ENCODE measurements at regions not wholly inside any gene's neighbourhood (a gene's known extent, or its start where the extent isn't known, plus 50 kb on each side); places are given as distances from the start of the nearest gene placed in this dataset.

DNA sequence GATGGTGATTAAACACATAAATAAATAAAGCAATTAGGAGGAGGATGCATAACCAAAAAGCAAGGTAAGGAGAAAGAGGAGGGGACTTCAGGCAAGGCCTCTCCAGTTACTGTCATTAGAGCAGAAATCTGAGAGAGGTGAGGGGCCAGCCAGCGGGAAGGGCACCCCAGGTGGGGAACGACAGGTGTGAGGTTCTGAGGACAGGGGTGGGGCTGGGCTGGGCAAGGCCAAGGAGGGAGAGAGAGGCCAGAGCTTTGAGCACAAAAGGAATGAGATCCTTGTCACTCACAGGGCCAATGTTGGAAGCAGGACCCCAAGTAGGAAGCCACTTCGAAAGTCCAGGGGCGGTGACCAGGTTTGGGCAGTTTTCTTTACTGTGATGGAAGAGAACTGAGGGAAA lies 182.2 kb upstream of the RAB4A start:
- no peak for DNase-seq
- peaks cover 0 to 2% of the 10 kb centered on the region in 2 donors for H3K9me3 Mint-ChIP-seq
- H3K27me3 Mint-ChIP-seq: peaks cover 19 to 27% of the 10 kb centered on the region in 2 donors
- no peaks in the 10 kb centered on the region for H3K36me3 Mint-ChIP-seq (ENCODE audit: insufficient read depth)
- no peak overlapping the region for H3K4me3 Mint-ChIP-seq
- H3K4me1 Mint-ChIP-seq (ENCODE audit: low read depth in 2 of 2): peaks cover 7 to 10% of the 10 kb centered on the region in 2 donors
- ATAC-seq (replicated peaks): no peak
- no peak overlapping the region for H3K27ac Mint-ChIP-seq

DNA sequence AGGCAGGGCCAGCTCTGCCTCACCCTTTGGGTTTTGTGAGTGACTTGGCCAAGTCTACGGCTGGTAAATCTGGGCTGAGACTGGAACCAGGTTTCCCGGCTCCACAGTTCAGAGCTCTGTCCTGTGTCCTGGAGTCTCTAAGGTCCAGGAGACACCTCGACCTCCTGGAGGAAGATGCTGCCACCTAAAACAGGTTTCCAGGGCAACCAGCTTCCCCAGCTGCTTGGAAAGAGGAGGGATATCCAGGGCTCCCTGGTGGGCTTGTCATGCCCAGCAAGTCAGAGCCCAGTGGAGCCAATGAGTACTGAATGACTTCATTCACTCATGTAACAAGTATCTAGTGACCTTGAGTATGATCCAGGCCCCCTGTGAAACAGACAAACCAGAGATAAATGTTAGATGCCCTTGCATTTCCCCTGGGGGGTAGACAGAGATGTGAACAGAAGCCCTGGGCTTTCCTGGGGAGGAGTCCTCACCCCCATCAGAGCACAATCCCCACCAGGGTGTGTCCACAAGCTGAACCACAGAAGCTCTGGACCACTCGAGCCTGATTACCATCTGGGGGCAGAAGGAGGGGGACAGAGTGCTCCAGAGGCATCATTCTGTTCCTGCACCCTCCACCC lies 181.2 kb upstream of the RAB4A start:
- no peak overlapping the region for H3K27ac Mint-ChIP-seq
- H3K36me3 Mint-ChIP-seq (ENCODE audit: insufficient read depth): no peaks in the 10 kb centered on the region
- peaks cover 19 to 24% of the 10 kb centered on the region in 2 donors for H3K27me3 Mint-ChIP-seq
- DNase-seq (no peak), ATAC-seq (replicated peaks) (no peak)
- H3K4me3 Mint-ChIP-seq: no peak overlapping the region
- peaks cover 7 to 10% of the 10 kb centered on the region in 2 donors for H3K4me1 Mint-ChIP-seq (ENCODE audit: low read depth in 2 of 2)
- H3K9me3 Mint-ChIP-seq: no peaks in the 10 kb centered on the region

DNA sequence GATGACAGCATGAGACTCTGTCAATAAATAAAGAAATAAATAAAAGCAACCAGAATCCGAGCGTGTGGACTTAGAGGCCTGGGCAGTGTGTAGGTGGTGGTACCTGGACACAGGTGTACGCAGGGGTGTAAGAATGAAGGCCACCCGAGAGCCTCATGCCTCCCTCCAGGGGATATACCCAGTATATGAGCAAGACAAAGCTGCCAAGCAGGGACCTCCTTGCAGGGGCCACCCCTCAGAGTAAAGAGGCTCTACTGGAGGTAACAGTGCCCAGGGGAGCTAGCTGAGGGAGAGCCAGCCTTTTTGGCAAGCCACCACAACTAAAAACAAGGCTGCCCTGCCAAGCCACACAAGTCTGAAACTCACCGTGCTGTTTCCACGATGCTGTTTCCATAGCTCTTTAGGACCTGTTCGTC lies 179.2 kb upstream of the RAB4A start:
- H3K27ac Mint-ChIP-seq: peak overlapping the region in 1 of 2 donors; percentile 13
- ATAC-seq (replicated peaks): no peak
- H3K27me3 Mint-ChIP-seq: peaks cover 4 to 8% of the 10 kb centered on the region in 2 donors
- H3K4me1 Mint-ChIP-seq (ENCODE audit: low read depth in 2 of 2): peaks cover 7 to 8% of the 10 kb centered on the region in 2 donors
- no peaks in the 10 kb centered on the region for H3K36me3 Mint-ChIP-seq (ENCODE audit: insufficient read depth)
- H3K4me3 Mint-ChIP-seq: no peak overlapping the region
- no peak for DNase-seq
- H3K9me3 Mint-ChIP-seq: no peaks in the 10 kb centered on the region

DNA sequence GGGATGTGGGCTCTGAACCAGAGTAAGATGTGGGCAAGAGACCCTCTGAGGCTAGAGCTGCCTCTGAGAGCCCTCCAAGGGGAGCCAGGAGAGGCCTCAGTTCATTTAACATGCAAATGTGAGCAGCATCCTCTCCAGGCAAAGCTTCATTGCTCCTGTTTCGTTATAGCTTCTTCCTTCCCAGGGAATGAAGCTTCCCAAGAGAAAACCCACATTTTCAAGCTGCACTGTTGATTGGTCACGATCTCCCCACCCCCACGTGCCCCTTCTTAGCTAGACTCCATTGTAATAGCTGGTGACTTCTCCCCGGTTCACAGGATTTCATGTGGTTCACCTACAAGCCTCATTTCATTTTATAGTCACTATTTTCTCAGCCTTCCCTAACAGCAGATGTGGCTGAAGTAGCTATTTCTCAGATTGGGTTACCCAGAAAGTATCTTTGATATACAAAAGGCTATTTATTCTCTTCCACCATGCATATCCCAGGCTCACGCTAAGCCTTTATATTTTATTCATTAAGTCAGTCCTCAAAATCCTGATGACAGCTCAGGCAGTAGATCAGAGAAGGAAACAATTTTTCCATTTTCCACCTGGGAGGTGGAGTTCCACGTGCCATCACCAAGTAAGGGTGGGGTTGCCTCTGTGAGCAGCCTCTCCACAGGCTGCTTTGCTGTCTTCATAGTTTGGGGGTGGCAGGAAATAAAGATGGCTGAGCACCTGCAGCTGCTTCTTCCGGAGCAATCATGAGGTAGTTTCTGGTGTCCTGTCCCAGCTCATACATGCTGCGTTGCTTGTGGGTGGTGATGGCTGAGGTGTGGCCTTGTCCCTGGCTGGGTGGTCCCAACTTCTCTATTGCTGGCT lies 178.3 kb upstream of the RAB4A start:
- no peaks in the 10 kb centered on the region for H3K9me3 Mint-ChIP-seq
- ATAC-seq (replicated peaks): no peak
- peak overlapping the region in 1 of 2 donors; percentile 85 for H3K27ac Mint-ChIP-seq
- H3K4me3 Mint-ChIP-seq: no peak overlapping the region
- H3K4me1 Mint-ChIP-seq (ENCODE audit: low read depth in 2 of 2): peaks cover 7 to 8% of the 10 kb centered on the region in 2 donors
- no peak for DNase-seq
- no peaks in the 10 kb centered on the region for H3K36me3 Mint-ChIP-seq (ENCODE audit: insufficient read depth)
- H3K27me3 Mint-ChIP-seq: peaks cover 0 to 5% of the 10 kb centered on the region in 2 donors

DNA sequence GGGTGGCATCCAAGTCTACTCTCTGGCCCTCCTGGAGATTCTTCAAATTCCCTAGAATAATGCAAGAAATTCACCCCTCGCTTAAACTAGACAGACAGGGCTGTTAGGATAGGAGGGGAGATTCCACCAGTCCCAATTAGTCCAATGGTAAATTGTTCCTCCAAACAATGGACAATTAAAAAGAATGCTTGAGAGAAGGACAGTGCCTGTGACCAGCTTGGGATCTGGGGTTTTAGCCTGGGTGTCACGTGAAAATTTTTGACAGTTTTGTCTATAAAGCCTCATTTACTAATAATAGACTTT lies 177.7 kb upstream of the RAB4A start:
- peaks cover 0 to 5% of the 10 kb centered on the region in 2 donors for H3K27me3 Mint-ChIP-seq
- H3K4me1 Mint-ChIP-seq (ENCODE audit: low read depth in 2 of 2): peaks cover 7 to 8% of the 10 kb centered on the region in 2 donors
- DNase-seq: no peak
- no peak for ATAC-seq (replicated peaks)
- no peaks in the 10 kb centered on the region for H3K9me3 Mint-ChIP-seq
- no peaks in the 10 kb centered on the region for H3K36me3 Mint-ChIP-seq (ENCODE audit: insufficient read depth)
- peak overlapping the region in 1 of 2 donors; percentile 85 for H3K27ac Mint-ChIP-seq
- no peak overlapping the region for H3K4me3 Mint-ChIP-seq

DNA sequence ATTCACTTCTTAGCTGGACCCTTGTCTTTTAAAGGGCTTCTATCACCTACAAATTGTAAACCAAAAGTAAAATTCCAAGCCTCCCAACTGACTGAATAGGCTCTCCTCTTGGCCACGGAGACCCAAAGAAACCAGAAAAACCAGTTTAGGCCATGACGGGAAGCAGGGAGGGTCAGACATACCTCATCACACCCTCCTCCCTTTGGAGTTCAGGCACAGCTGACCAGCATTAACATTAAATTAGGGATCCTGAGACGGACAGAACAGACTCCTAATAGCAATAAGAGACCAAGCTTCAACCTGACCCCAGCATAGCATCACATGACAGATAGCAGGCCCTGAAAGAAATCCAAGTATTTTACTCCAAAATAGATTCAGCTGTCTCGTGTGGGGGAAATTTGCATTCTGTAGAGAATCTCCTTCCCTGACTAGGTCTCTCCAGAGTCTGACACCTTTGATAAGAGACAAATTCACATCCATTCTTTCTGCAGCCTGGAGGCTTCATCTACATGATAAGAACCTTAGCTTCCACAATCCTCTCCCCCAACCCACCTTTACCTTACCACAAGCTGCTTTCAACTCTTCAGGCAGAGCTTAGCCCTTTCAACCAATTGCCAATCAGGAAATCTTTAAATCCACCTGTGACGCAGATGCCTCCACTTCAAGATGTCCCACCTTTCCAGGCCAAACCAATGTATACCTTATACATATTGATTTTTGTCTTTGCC lies 177.1 kb upstream of the RAB4A start:
- peaks cover 7 to 8% of the 10 kb centered on the region in 2 donors for H3K4me1 Mint-ChIP-seq (ENCODE audit: low read depth in 2 of 2)
- H3K36me3 Mint-ChIP-seq (ENCODE audit: insufficient read depth): no peaks in the 10 kb centered on the region
- H3K4me3 Mint-ChIP-seq: no peak overlapping the region
- H3K27ac Mint-ChIP-seq: no peak overlapping the region
- ATAC-seq (replicated peaks): no peak
- DNase-seq: no peak
- H3K27me3 Mint-ChIP-seq: no peaks in the 10 kb centered on the region
- H3K9me3 Mint-ChIP-seq: no peaks in the 10 kb centered on the region

DNA sequence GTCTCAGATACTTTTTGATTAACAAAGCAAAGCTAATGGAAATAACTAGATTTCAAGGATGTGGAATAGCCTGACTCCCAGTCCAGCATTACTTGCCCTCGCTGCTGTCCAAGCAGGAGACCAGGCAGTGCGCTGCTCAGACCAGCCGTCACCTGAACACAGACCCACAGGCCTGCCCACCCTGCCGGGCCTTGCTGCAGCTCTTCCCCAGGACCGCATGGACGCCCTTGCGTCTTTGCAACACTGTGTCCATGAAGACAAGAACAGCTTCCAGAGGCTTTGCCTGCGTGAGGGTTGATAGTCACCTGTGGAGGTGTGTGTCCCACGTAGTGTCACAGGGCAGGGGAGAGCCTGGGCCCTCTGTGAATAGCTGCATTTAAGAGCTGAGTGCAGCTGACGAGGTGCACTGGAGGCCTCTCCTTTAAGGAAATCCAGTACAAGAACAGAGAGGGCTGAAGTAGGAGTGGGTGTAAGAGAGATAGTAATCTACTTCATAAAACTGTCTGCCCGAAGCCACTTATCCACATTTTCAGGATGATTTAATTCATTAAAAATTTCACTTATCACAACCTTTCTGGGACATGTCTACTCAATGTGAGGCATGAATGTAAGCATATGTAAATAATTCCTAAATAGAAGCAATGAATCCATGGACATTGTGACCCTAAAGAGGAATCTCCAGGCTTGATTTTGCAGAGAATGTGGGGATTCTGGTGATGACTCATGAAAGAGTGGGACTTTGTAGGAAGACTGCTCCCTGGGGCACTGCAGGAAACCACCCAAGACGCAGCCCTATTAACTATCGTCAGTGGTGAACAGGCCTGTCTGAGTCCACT lies 176.2 kb upstream of the RAB4A start:
- Mint-ChIP-seq H3K36me3 (ENCODE audit: insufficient read depth) (no peaks in the 10 kb centered on the region), H3K4me3 (no peak overlapping the region), H3K4me1 (ENCODE audit: low read depth in 2 of 2) (peaks cover 7 to 8% of the 10 kb centered on the region in 2 donors), H3K27me3 (no peaks in the 10 kb centered on the region), H3K9me3 (no peaks in the 10 kb centered on the region), H3K27ac (no peak overlapping the region)
- DNase-seq (no peak), ATAC-seq (replicated peaks) (no peak)

DNA sequence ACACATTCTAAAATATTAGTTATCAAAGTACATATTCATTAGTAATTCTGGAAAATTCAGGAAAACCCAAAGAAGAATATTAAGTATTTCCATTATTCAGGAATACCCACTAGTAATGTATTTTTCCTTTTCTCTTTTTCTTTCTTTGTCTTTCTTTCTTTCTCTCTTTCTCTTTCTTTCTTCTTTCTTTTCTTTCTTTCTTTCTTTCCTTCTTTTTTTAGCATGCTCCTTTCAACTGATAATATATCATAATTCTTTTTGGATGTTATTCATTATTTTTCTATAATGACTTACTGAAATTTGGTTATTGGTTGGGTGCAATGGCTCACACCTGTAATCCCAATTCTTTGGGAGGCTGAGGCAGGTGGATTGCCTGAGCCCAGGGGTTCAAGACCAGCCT lies 175.6 kb upstream of the RAB4A start:
- Mint-ChIP-seq H3K9me3 (no peaks in the 10 kb centered on the region), H3K36me3 (ENCODE audit: insufficient read depth) (peaks cover 4% of the 10 kb centered on the region), H3K27me3 (no peaks in the 10 kb centered on the region), H3K27ac (no peak overlapping the region), H3K4me1 (ENCODE audit: low read depth in 2 of 2) (peaks cover 7 to 8% of the 10 kb centered on the region in 2 donors), H3K4me3 (no peak overlapping the region)
- ATAC-seq (replicated peaks) (no peak), DNase-seq (no peak)

DNA sequence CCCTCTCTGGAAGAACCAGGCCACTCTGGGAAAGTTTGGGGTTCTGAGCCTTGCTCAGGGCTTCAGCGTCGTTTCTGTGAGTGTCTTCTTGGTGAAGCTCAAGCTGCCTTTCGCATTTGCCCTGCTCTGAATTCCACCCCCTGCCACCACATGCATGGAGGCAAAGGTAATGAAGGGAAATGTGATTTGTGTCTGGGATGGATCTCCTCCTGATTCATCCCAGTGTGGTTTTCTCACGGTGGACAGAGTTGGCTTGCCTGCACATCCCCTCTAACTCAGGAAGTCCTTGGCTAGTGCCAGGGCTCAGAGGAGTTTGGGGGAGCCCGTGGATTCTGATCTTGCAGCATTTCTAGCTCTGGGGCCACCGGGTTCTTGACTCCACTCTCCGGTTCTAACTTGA lies 173.6 kb upstream of the RAB4A start:
- ATAC-seq (replicated peaks): no peak
- Mint-ChIP-seq H3K36me3 (ENCODE audit: insufficient read depth) (peaks cover 4% of the 10 kb centered on the region), H3K4me3 (no peak overlapping the region), H3K27ac (no peak overlapping the region), H3K27me3 (peaks cover 0 to 15% of the 10 kb centered on the region in 2 donors), H3K4me1 (ENCODE audit: low read depth in 2 of 2) (peaks cover 7 to 8% of the 10 kb centered on the region in 2 donors), H3K9me3 (no peaks in the 10 kb centered on the region)
- no peak for DNase-seq

DNA sequence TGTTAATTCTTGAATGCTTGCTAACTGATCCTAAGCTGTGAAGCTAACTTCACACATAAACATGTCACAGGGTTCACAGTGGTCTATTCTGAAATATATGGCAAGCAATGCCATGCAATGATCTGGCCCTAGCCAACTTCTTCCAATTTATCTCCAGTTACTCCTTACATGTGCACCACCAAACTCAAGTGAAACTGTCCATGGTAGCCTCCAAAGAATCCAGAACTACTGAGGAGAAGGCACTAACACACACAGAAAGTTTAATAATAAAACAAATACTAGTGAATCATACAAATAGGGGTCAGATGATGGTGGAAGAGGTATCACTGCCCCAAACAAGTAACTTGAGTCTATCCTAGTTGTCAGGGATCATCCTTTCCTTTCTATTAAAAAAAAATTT lies 172.6 kb upstream of the RAB4A start:
- peaks cover 0 to 21% of the 10 kb centered on the region in 2 donors for H3K27me3 Mint-ChIP-seq
- H3K36me3 Mint-ChIP-seq (ENCODE audit: insufficient read depth): peaks cover 4% of the 10 kb centered on the region
- DNase-seq: no peak
- ATAC-seq (replicated peaks): no peak
- peaks cover 0 to 2% of the 10 kb centered on the region in 2 donors for H3K4me1 Mint-ChIP-seq (ENCODE audit: low read depth in 2 of 2)
- H3K27ac Mint-ChIP-seq: no peak overlapping the region
- H3K9me3 Mint-ChIP-seq: no peaks in the 10 kb centered on the region
- no peak overlapping the region for H3K4me3 Mint-ChIP-seq

DNA sequence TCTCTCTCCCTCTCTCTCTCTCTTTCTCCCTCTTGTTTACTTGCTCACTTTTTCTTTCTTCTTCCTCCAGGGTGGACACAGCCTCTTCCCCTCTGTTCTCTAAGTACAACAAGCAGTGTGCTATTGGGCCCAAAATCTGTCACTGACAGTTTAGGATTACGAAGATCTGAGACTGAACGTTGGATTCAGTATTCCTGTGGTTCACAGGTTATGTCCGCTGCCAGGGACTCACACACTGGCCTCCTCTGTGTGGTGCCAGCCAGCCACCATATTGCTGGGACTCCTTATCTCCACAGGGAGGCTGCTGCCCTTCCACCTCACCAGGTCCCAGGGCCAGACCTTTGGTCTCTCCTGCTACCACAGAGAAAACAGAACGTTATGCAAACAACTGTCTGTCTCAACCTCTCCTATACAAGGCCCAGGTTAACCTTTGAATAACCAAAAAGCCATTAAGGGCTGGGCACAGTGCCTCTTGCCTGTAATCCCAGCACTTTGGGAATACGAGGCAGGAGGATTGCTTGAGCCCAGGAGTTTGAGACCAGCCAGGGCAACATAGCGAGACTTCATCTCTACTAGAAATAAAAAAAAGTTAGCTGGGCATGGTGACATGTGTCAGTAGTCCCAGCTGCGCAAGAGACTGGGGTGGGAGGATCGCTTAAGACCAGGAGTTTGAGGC lies 171.9 kb upstream of the RAB4A start:
- Mint-ChIP-seq H3K9me3 (no peaks in the 10 kb centered on the region), H3K36me3 (ENCODE audit: insufficient read depth) (peaks cover 4% of the 10 kb centered on the region), H3K27me3 (peaks cover 0 to 21% of the 10 kb centered on the region in 2 donors), H3K4me3 (no peak overlapping the region), H3K4me1 (ENCODE audit: low read depth in 2 of 2) (peaks cover 0 to 2% of the 10 kb centered on the region in 2 donors), H3K27ac (no peak overlapping the region)
- DNase-seq (no peak), ATAC-seq (replicated peaks) (no peak)

DNA sequence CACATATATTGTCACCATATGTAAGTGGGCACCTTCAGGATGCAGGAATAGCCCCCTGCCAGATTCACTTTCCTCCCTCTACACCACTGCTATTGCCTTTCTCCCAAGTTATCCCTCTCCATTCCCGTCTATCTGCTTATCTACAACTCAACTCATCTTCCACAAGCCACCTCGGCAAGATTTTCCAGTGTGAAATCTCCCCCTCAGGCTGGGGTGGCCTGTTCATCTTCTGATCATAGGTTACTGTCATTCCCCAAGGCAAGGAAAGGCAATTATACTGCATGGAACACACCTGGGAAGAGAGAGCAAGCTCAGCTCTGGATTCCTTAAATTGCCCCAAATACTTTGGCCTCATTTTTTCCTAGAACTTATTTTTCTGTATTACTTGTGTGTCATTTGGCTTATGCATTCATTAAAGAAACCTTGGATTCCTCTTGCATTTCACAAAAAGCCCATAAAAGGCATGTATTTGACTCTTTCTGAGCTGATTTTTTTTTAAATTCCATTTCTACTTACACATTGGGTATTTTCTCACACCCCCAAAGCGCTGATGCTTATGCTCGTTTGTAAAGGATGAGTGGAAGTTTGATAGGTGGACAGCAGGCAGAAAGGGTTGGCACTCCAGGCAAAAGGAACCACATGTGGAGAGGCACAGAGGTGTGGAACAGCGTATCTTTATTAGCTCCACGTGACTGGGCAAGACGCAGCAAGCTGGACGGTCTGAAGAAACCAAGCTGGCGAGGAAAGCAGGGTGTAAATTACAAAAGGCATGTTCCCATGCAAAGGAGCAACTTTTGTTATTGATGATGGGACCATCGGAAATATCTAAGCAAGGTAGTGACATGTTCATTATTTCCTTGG lies 169.7 kb upstream of the RAB4A start:
- Mint-ChIP-seq H3K4me3 (no peak overlapping the region), H3K27me3 (peaks cover 0 to 30% of the 10 kb centered on the region in 2 donors), H3K9me3 (no peaks in the 10 kb centered on the region), H3K4me1 (ENCODE audit: low read depth in 2 of 2) (peaks cover 0 to 2% of the 10 kb centered on the region in 2 donors), H3K36me3 (ENCODE audit: insufficient read depth) (peaks cover 4% of the 10 kb centered on the region), H3K27ac (no peak overlapping the region)
- no peak for DNase-seq
- no peak for ATAC-seq (replicated peaks)

Measured in effector memory CD8-positive, alpha-beta T cell (primary cell).